ENCODE measurements at regions not wholly inside any gene's neighbourhood (a gene's known extent, or its start where the extent isn't known, plus 50 kb on each side); places are given as distances from the start of the nearest gene placed in this dataset.

GRCh38 chr2:106745468-106745867 is 140.5 kb downstream of the ST6GAL2 start:
- DNase-seq (ENCODE audit: low read depth): no peak
- no peak for TF ChIP-seq CTCF (conservative IDR thresholded peaks at IDR 0.05; ENCODE audit: control insufficient read depth, insufficient read depth, low read depth, low read length)
- H3K4me3 ChIP-seq (ENCODE audit: control insufficient read depth, low read depth, low read length): no peak overlapping the region

GRCh38 chr2:106749823-106750222 is 136.1 kb downstream of the ST6GAL2 start:
- no peak for DNase-seq (ENCODE audit: low read depth)
- no peak overlapping the region for H3K4me3 ChIP-seq (ENCODE audit: control insufficient read depth, low read depth, low read length)
- TF ChIP-seq CTCF (conservative IDR thresholded peaks at IDR 0.05; ENCODE audit: control insufficient read depth, insufficient read depth, low read depth, low read length): no peak

Data from fibroblast of mammary gland (primary cell).